ENCODE measurements at regions not wholly inside any gene's neighbourhood (a gene's known extent, or its start where the extent isn't known, plus 50 kb on each side); places are given as distances from the start of the nearest gene placed in this dataset.

DNA sequence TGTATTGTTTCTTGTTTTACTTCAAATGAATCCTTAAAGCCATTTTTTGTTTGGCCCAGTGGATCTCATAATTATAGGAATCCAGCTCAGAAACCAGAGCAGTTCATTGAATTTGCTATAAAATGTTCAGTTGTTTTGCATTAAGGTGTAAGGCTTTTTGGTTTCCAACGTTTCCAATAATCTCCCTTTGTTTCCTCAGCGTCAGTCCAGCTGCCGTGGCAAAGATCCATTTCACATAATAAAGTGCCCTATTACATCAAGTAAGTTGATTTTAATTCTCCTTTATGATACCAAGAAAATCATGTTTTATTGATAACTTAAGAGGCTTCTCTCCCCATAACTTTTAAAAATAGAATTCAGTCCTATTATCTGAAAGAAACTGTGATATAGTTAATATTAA is 472.6 kb downstream of the UTRN start (continued):
- TF ChIP-seq, protein P1, sequence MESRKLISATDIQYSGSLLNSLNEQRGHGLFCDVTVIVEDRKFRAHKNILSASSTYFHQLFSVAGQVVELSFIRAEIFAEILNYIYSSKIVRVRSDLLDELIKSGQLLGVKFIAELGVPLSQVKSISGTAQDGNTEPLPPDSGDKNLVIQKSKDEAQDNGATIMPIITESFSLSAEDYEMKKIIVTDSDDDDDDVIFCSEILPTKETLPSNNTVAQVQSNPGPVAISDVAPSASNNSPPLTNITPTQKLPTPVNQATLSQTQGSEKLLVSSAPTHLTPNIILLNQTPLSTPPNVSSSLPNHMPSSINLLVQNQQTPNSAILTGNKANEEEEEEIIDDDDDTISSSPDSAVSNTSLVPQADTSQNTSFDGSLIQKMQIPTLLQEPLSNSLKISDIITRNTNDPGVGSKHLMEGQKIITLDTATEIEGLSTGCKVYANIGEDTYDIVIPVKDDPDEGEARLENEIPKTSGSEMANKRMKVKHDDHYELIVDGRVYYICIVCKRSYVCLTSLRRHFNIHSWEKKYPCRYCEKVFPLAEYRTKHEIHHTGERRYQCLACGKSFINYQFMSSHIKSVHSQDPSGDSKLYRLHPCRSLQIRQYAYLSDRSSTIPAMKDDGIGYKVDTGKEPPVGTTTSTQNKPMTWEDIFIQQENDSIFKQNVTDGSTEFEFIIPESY (IDR thresholded peaks at IDR 0.05): no peak
- TF ChIP-seq CTCF (IDR thresholded peaks at IDR 0.05; ENCODE audit: low read depth, low read length, missing input control): no peak
- TF ChIP-seq HNF4A (conservative IDR thresholded peaks at IDR 0.05): no peak
- TF ChIP-seq JUND (IDR thresholded peaks at IDR 0.05): no peak
- TF ChIP-seq YY1 (IDR thresholded peaks at IDR 0.05): no peak

DNA sequence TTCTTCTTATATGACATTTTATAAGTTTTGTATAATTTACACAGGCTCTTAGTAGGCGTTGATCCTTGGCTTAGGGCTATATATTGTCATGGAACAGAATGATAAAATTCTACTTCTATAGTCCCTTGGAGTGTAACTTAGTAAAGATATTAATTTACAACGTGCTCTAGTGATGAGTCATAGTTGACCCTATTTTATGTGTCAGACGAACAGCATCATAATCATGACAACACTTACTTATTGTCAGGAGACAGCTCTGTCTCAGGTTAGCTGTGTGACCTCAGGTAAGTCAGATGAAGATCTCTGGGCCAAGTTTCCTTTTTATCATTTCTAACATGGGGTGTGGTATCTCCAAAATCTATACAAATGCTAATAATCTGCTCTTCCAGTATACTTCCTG is 473.5 kb downstream of the UTRN start:
- WGBS: 81% methylated on average over 3 of the region's 3 CpGs
- H3K27me3 ChIP-seq (ENCODE audit: control insufficient read depth in 4 of 4, insufficient read depth in 4 of 4, low read length in 3 of 4): no peaks in the 10 kb centered on the region
- TF ChIP-seq FOXA2 (IDR thresholded peaks at IDR 0.05): no peak
- no peaks in the 10 kb centered on the region for H3K9me3 ChIP-seq (ENCODE audit: control insufficient read depth in 4 of 4, low read length in 3 of 4)
- no peak overlapping the region for H3K9ac ChIP-seq (ENCODE audit: low read depth in 1 of 2, low read length in 2 of 2)
- H3K4me3 ChIP-seq (ENCODE audit: low read depth in 1 of 3, low read length in 3 of 3): no peak overlapping the region
- peaks cover 0 to 4% (median 0%) of the 10 kb centered on the region in 4 donors for H3K4me1 ChIP-seq (ENCODE audit: control insufficient read depth in 4 of 4, insufficient read depth in 4 of 4, low read length in 3 of 4)
- DNase-seq (ENCODE audit: low spot score): no peak
- H3K36me3 ChIP-seq (ENCODE audit: control insufficient read depth in 4 of 4, insufficient read depth in 3 of 4, low read depth in 1 of 4, low read length in 3 of 4): peaks cover 0 to 3% (median under 1%) of the 10 kb centered on the region in 4 donors
- H3K27ac ChIP-seq (ENCODE audit: low read depth in 1 of 2, low read length in 2 of 2): no peak overlapping the region

GRCh38 chr6:144762469-144762868 is 477.3 kb downstream of the UTRN start:
- no peak for DNase-seq (ENCODE audit: low spot score)
- Histone ChIP-seq H3K9me3 (ENCODE audit: control insufficient read depth in 4 of 4, low read length in 3 of 4) (no peaks in the 10 kb centered on the region), H3K27me3 (ENCODE audit: control insufficient read depth in 4 of 4, insufficient read depth in 4 of 4, low read length in 3 of 4) (no peaks in the 10 kb centered on the region), H3K4me3 (ENCODE audit: low read depth in 1 of 3, low read length in 3 of 3) (no peak overlapping the region), H3K4me1 (ENCODE audit: control insufficient read depth in 4 of 4, insufficient read depth in 4 of 4, low read length in 3 of 4) (peaks cover 0 to 4% (median 0%) of the 10 kb centered on the region in 4 donors), H3K36me3 (ENCODE audit: control insufficient read depth in 4 of 4, insufficient read depth in 3 of 4, low read depth in 1 of 4, low read length in 3 of 4) (no peaks in the 10 kb centered on the region), H3K27ac (ENCODE audit: low read depth in 1 of 2, low read length in 2 of 2) (no peak overlapping the region), H3K9ac (ENCODE audit: low read depth in 1 of 2, low read length in 2 of 2) (no peak overlapping the region)
- 94% methylated on average over 3 of the region's 3 CpGs for WGBS
- no peak for TF ChIP-seq RXRA (IDR thresholded peaks at IDR 0.05)

GRCh38 chr6:144767051-144767450 is 481.9 kb downstream of the UTRN start:
- H3K9ac ChIP-seq (ENCODE audit: low read depth in 1 of 2, low read length in 2 of 2): no peak overlapping the region
- H3K36me3 ChIP-seq (ENCODE audit: control insufficient read depth in 4 of 4, insufficient read depth in 3 of 4, low read depth in 1 of 4, low read length in 3 of 4): peaks cover 0 to 1% (median 0%) of the 10 kb centered on the region in 4 donors
- no peak for DNase-seq (ENCODE audit: low spot score)
- peaks cover 2 to 10% (median 9%) of the 10 kb centered on the region in 4 donors for H3K4me1 ChIP-seq (ENCODE audit: control insufficient read depth in 4 of 4, insufficient read depth in 4 of 4, low read length in 3 of 4)
- no peak overlapping the region for H3K27ac ChIP-seq (ENCODE audit: low read depth in 1 of 2, low read length in 2 of 2)
- no peaks in the 10 kb centered on the region for H3K9me3 ChIP-seq (ENCODE audit: control insufficient read depth in 4 of 4, low read length in 3 of 4)
- TF ChIP-seq MAX (IDR thresholded peaks at IDR 0.05) (no peak), YY1 (IDR thresholded peaks at IDR 0.05) (no peak), HNF4G (IDR thresholded peaks at IDR 0.05) (no peak), FOXA1 (IDR thresholded peaks at IDR 0.05) (no peak)
- no peaks in the 10 kb centered on the region for H3K27me3 ChIP-seq (ENCODE audit: control insufficient read depth in 4 of 4, insufficient read depth in 4 of 4, low read length in 3 of 4)
- WGBS: 98% methylated on average over 1 of the region's 1 CpG
- H3K4me3 ChIP-seq (ENCODE audit: low read depth in 1 of 3, low read length in 3 of 3): no peak overlapping the region

Measured in liver (tissue), 8 donors.